ENCODE measurements at regions not wholly inside any gene's neighbourhood (a gene's known extent, or its start where the extent isn't known, plus 50 kb on each side); places are given as distances from the start of the nearest gene placed in this dataset.
"Not testable (repeated sequence)": the region's sequence is repeated elsewhere in the genome, so short reads cannot be mapped to it uniquely, and the experiment has no call there.

GRCh38 chr5:101783241-101784013, 512.7 kb downstream of the SLCO4C1 start:
- H3K79me1 ChIP-seq (ENCODE audit: low read length): no peaks in the 10 kb centered on the region
- no peaks in the 10 kb centered on the region for H3K36me3 ChIP-seq (ENCODE audit: control insufficient read depth in 1 of 2, insufficient read depth in 2 of 2, low read length in 2 of 2)
- H3K14ac ChIP-seq (ENCODE audit: low read length): no peak overlapping the region
- H2AK5ac ChIP-seq (ENCODE audit: low read length): no peak overlapping the region
- no peak overlapping the region for H2BK120ac ChIP-seq (ENCODE audit: insufficient read depth, low read length, poor library complexity)
- H3K9me3 ChIP-seq (ENCODE audit: insufficient read depth, low read depth, low read length): no peaks in the 10 kb centered on the region
- no peak overlapping the region for H3K4me3 ChIP-seq (ENCODE audit: low read depth, low read length)
- no peak overlapping the region for H3K27ac ChIP-seq (ENCODE audit: low read depth, low read length)
- H2BK5ac ChIP-seq (ENCODE audit: low read depth, low read length, poor library complexity): no peak overlapping the region
- no peak overlapping the region for H4K8ac ChIP-seq (ENCODE audit: low read depth, low read length)
- H2BK12ac ChIP-seq (ENCODE audit: low read length): no peak overlapping the region
- H3K4ac ChIP-seq (ENCODE audit: low read depth, low read length): no peak overlapping the region
- H3K79me2 ChIP-seq (ENCODE audit: control insufficient read depth, insufficient read depth, low read length, poor library complexity): no peaks in the 10 kb centered on the region
- WGBS (ENCODE audit: extremely low coverage, insufficient coverage, insufficient read length): no CpG with 5 or more reads among the region's 26 CpGs
- no peak overlapping the region for H4K12ac ChIP-seq (ENCODE audit: low read depth, low read length)
- no peaks in the 10 kb centered on the region for H3K4me1 ChIP-seq (ENCODE audit: control insufficient read depth in 1 of 2, insufficient read depth in 2 of 2, low read length in 2 of 2)
- no peaks in the 10 kb centered on the region for H3K27me3 ChIP-seq (ENCODE audit: insufficient read depth, low read length)
- no peak overlapping the region for H4K91ac ChIP-seq (ENCODE audit: low read depth, low read length)
- H3K23ac ChIP-seq (ENCODE audit: low read length): no peak overlapping the region
- DNase-seq: no peak
- no peak overlapping the region for H3K4me2 ChIP-seq (ENCODE audit: low read length)
- no peak overlapping the region for H2AFZ ChIP-seq (ENCODE audit: insufficient read depth, low read length, poor library complexity)
- no peak overlapping the region for H3K18ac ChIP-seq (ENCODE audit: low read length)
- H3K9ac ChIP-seq (ENCODE audit: low read length): no peak overlapping the region

GRCh38 chr5:101782352-101783103, 513.6 kb downstream of the SLCO4C1 start:
- Histone ChIP-seq H3K4me3 (ENCODE audit: low read depth, low read length) (no peak overlapping the region), H4K8ac (ENCODE audit: low read depth, low read length) (no peak overlapping the region), H3K79me2 (ENCODE audit: control insufficient read depth, insufficient read depth, low read length, poor library complexity) (no peaks in the 10 kb centered on the region), H3K4me2 (ENCODE audit: low read length) (no peak overlapping the region), H3K4ac (ENCODE audit: low read depth, low read length) (no peak overlapping the region), H3K9ac (ENCODE audit: low read length) (no peak overlapping the region), H3K27me3 (ENCODE audit: insufficient read depth, low read length) (no peaks in the 10 kb centered on the region), H2AK5ac (ENCODE audit: low read length) (no peak overlapping the region), H2AFZ (ENCODE audit: insufficient read depth, low read length, poor library complexity) (no peak overlapping the region), H4K91ac (ENCODE audit: low read depth, low read length) (no peak overlapping the region), H2BK12ac (ENCODE audit: low read length) (no peak overlapping the region), H3K27ac (ENCODE audit: low read depth, low read length) (no peak overlapping the region), H3K36me3 (ENCODE audit: control insufficient read depth in 1 of 2, insufficient read depth in 2 of 2, low read length in 2 of 2) (no peaks in the 10 kb centered on the region), H2BK5ac (ENCODE audit: low read depth, low read length, poor library complexity) (no peak overlapping the region), H3K9me3 (ENCODE audit: insufficient read depth, low read depth, low read length) (no peaks in the 10 kb centered on the region), H3K79me1 (ENCODE audit: low read length) (no peaks in the 10 kb centered on the region), H3K23ac (ENCODE audit: low read length) (no peak overlapping the region), H3K4me1 (ENCODE audit: control insufficient read depth in 1 of 2, insufficient read depth in 2 of 2, low read length in 2 of 2) (no peaks in the 10 kb centered on the region), H4K12ac (ENCODE audit: low read depth, low read length) (no peak overlapping the region), H3K18ac (ENCODE audit: low read length) (no peak overlapping the region), H3K14ac (ENCODE audit: low read length) (no peak overlapping the region), H2BK120ac (ENCODE audit: insufficient read depth, low read length, poor library complexity) (no peak overlapping the region)
- DNase-seq: no peak
- WGBS (ENCODE audit: extremely low coverage, insufficient coverage, insufficient read length): no CpG with 5 or more reads among the region's 10 CpGs

- Histone ChIP-seq H2BK12ac (ENCODE audit: low read length) (no peak overlapping the region), H3K4me1 (ENCODE audit: control insufficient read depth in 1 of 2, insufficient read depth in 2 of 2, low read length in 2 of 2) (no peaks in the 10 kb centered on the region), H2AFZ (ENCODE audit: insufficient read depth, low read length, poor library complexity) (no peak overlapping the region), H2BK5ac (ENCODE audit: low read depth, low read length, poor library complexity) (no peak overlapping the region), H3K4ac (ENCODE audit: low read depth, low read length) (no peak overlapping the region), H3K79me1 (ENCODE audit: low read length) (no peaks in the 10 kb centered on the region), H3K79me2 (ENCODE audit: control insufficient read depth, insufficient read depth, low read length, poor library complexity) (no peaks in the 10 kb centered on the region), H3K27me3 (ENCODE audit: insufficient read depth, low read length) (no peaks in the 10 kb centered on the region), H2BK120ac (ENCODE audit: insufficient read depth, low read length, poor library complexity) (no peak overlapping the region), H3K9ac (ENCODE audit: low read length) (no peak overlapping the region), H3K18ac (ENCODE audit: low read length) (no peak overlapping the region), H4K91ac (ENCODE audit: low read depth, low read length) (no peak overlapping the region), H3K4me2 (ENCODE audit: low read length) (no peak overlapping the region), H3K14ac (ENCODE audit: low read length) (no peak overlapping the region), H3K27ac (ENCODE audit: low read depth, low read length) (no peak overlapping the region), H3K23ac (ENCODE audit: low read length) (no peak overlapping the region), H4K8ac (ENCODE audit: low read depth, low read length) (no peak overlapping the region), H2AK5ac (ENCODE audit: low read length) (no peak overlapping the region), H3K4me3 (ENCODE audit: low read depth, low read length) (no peak overlapping the region), H3K36me3 (ENCODE audit: control insufficient read depth in 1 of 2, insufficient read depth in 2 of 2, low read length in 2 of 2) (no peaks in the 10 kb centered on the region), H4K12ac (ENCODE audit: low read depth, low read length) (no peak overlapping the region), H3K9me3 (ENCODE audit: insufficient read depth, low read depth, low read length) (no peaks in the 10 kb centered on the region)
- no CpG with 5 or more reads among the region's 3 CpGs for WGBS (ENCODE audit: extremely low coverage, insufficient coverage, insufficient read length)
- no peak for DNase-seq
Observed at GRCh38 chr5:101751105-101751504, 545.0 kb downstream of the SLCO4C1 start.

- H2BK120ac ChIP-seq (ENCODE audit: insufficient read depth, low read length, poor library complexity); H3K79me1 ChIP-seq (ENCODE audit: low read length); H3K4me2 ChIP-seq (ENCODE audit: low read length); H3K79me2 ChIP-seq (ENCODE audit: control insufficient read depth, insufficient read depth, low read length, poor library complexity); H3K27ac ChIP-seq (ENCODE audit: low read depth, low read length); H2BK12ac ChIP-seq (ENCODE audit: low read length); H4K12ac ChIP-seq (ENCODE audit: low read depth, low read length); H2BK5ac ChIP-seq (ENCODE audit: low read depth, low read length, poor library complexity); H3K9ac ChIP-seq (ENCODE audit: low read length); H4K91ac ChIP-seq (ENCODE audit: low read depth, low read length); H3K4ac ChIP-seq (ENCODE audit: low read depth, low read length); H3K14ac ChIP-seq (ENCODE audit: low read length); H3K4me3 ChIP-seq (ENCODE audit: low read depth, low read length); DNase-seq; H3K4me1 ChIP-seq (ENCODE audit: control insufficient read depth in 1 of 2, insufficient read depth in 2 of 2, low read length in 2 of 2); H2AK5ac ChIP-seq (ENCODE audit: low read length); H3K23ac ChIP-seq (ENCODE audit: low read length); H2AFZ ChIP-seq (ENCODE audit: insufficient read depth, low read length, poor library complexity); H4K8ac ChIP-seq (ENCODE audit: low read depth, low read length); H3K27me3 ChIP-seq (ENCODE audit: insufficient read depth, low read length); H3K18ac ChIP-seq (ENCODE audit: low read length); H3K9me3 ChIP-seq (ENCODE audit: insufficient read depth, low read depth, low read length); H3K36me3 ChIP-seq (ENCODE audit: control insufficient read depth in 1 of 2, insufficient read depth in 2 of 2, low read length in 2 of 2): not testable (repeated sequence)
Observed at GRCh38 chr5:101743000-101743399, 553.1 kb downstream of the SLCO4C1 start.

Data from trophoblast cell (in vitro differentiated cells and primary cell).